CD4-positive, alpha-beta T cell treated with Interferon alpha-2 for 1 hour (primary cell): ENCODE measurements at regions not wholly inside any gene's neighbourhood (a gene's known extent, or its start where the extent isn't known, plus 50 kb on each side); places are given as distances from the start of the nearest gene placed in this dataset.
"Not testable (repeated sequence)": the region's sequence is repeated elsewhere in the genome, so short reads cannot be mapped to it uniquely, and the experiment has no call there.

ENCODE experiments used
- DNase-seq, 2 donors: peaks; one replicate each; pipeline ENCODE4 v3.0.0-alpha.2; 2020 to 2022

DNA sequence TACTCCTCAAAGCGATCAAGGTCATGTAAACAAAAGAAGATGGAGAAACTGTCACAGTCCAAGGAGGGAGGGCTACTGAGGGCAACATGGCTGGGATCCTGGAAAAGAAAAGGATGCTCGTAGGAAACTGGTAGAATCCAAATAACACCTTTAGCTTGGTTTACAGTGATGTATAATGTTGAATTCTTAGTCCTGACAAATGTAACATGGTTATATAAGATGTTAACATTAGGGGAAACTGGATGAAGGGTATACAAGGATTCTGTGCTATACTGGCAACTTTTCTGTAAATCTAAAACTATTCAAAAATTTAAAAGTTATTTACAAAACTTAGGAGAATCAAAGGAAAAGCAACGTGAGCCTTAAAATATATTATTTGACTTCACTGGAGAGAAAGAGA lies 257.0 kb downstream of the TTC32 start:
- DNase-seq, result no peak

DNA sequence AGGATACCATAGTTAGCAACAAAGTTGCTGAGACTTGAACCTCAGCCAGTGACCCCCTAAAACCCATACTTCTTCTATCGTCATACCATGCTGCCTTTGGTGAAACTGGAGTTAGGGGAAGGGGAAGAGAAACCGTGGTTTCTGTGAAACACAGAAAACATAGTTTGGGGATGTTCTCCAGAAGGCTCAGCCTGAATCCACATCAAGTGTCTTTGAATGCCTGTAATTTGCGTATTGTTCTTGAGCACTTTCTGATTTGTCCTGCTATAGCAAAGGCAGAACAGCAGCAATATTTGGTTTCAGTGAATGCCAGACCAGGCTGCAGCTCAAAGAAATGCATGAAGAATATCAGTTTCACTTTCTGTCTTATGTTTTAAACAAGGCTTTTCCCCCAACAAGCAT lies 258.7 kb downstream of the TTC32 start:
- no peak for DNase-seq

DNA sequence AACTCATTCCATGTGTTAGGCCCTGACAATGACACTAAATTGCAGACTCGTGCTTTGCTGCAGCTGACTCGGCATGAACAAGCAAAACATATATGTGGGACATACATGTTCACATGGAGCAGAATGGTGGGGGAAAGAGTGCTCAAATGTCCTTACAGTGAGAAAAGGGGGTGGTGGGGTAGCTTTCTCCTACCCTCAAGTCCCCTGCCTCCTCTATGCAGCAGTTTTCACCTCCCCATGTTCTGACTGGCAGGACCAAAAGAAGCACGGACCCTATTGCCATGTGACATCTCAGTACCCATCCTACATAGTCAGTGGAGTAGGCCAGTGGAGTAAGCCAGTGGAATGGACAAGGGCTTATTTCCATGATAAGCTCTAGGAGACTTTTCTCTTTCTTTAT lies 259.3 kb downstream of the TTC32 start:
- no peak for DNase-seq

DNA sequence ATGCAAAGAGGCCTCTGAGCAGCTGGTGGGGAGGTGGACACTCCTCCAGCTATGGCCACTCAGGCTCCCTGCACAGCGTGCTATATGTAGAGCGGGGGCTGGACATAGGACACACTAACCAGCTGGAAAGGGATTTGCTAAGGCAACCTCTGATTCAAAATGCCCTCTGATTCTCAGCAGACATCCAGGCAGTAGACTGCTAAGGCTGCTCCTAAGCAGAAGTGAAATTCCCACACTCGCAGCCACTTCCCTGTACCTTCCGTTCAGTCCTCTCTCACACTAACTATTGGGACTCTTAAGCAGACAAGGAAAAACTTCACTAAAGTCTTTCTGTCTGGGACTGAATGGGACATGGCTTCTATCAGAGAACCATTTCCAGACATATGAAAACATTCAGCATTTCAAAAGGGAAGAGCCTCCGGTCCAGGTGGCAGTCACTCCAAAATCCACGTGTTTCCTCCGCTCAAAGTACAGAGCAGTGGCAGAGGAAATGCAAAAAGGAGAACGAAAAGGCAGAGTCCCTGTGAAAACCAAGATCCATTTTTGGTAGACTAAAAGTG lies 265.8 kb downstream of the TTC32 start:
- DNase-seq, result no peak

DNA sequence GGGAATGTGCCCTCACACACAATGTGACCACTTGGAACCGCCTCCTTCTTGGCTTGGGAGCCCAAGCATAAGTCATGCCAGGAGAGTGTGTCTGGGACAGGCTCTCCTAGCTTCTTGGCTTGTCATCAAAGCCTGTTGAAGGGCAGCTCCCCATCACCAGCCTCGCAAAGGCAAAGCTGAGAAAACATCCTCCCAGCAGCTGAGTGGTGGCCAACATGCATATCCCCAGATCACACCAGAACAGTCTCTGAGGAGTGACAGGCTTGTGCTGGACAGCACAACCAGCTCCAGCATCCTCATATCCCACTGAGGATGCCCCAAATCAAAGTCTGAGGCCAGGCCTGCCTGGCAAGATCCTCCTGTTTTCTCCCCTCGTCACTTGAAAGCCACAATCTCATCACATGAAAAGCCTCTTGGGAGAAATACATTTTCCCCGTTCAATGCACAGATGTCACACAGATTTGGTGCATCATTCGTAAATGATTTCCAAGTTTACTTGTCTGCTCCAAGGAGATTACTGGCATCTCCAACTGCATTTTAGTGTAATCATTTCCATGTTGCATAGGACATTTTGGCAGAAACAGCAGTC lies 269.3 kb downstream of the TTC32 start:
- DNase-seq, result no peak

DNA sequence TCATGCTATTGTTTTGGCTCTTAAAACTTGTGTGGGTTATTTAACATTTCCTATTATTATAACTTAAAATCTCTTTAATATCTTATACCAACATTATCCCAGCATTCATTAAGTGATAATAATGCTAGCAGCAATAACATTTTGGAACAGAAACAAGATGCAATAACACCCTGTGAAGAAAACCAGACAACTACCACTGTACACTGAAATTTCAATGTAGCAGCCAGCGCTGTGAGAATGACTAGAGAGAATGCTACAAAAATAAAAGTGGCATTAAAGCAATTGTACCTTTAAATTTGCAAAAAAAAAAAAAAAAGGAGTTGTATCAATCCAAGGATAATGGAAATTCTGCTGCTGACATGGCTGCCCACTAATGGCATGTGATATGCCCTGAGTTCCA lies 269.9 kb downstream of the TTC32 start:
- DNase-seq, result no peak

DNA sequence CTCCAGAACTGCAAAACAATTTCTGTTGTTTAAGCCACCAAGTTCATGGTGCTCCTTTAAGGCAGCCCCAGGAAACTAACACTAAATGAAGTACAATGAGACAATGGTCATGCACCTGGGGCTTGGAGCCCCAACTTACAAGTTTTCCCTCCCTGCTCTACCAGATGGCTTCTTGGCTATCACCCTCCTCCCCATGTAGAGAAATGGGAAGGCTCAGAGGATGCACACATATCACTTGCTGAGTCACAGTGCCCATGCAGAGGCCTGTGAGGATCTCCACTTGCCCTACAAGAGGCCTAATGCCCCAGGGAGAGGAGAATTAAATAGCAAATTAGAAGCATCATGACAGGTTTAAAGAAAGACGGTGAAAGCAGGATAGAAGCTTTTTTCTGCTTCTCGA lies 270.9 kb downstream of the TTC32 start:
- DNase-seq, result no peak

DNA sequence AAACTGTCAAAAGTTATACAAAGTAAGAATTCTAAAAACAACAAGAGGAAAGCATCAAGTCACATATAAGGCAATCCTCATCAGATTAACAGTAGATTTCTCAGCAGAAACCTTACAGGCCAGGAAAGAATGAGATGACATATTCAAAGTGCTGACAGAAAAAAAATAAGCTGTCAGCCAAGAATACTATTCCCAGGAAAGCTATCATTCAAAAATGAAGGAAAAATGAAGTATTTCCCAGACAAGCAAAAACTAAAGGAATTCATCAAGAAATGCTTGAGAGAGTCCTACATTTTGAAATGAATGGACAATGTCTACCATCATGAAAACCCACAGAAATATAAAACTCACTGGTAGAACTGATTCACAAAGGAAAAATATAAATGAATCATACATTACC lies 268.9 kb upstream of the OSR1 start:
- DNase-seq, result no peak

DNA sequence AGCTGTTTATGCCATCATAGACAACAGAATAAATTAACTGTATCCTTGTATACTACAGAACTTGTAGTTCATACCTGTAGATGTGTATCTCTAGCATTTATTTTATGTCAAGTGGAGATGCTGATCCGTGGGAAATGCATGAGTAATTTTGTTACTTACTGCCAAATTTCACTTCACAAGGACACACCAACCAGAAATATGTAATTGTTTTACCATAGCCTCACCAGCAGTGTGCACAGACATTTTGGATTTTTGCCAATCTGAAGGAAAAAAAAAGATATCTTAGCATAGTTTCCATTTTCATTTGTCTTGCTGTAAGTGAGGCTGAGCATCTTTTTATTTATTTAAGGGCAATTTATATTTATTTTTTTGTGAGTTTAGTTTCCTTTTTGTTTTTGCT lies 265.1 kb upstream of the OSR1 start:
- DNase-seq, result no peak

DNA sequence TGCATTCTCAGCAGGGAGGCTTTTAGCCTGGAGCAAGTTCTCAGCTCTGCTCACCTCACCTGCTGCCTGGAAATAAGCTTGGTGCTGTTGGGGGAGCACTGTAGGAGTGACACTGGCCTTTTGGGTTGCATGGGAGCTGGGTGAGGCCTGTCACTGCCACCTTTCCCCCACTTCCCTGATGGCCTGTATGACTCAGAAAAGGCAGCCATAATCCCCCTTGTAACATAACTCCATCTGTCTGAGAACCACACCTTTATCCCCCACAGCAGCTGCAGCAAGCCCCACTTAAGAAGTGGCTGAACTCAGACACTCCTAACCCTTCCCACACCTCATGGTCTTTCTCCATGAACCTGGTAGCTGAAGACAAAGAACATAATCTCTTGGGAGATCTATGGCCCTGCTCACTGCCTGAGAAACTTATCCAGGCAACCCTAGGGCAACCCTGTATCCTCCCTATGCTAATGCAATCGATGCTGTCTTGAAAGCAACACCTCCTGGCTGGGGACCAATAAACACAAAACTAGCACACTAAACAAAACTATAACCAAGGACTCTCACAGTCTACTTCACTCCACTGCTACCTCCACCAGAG lies 258.9 kb upstream of the OSR1 start:
- no peak for DNase-seq

DNA sequence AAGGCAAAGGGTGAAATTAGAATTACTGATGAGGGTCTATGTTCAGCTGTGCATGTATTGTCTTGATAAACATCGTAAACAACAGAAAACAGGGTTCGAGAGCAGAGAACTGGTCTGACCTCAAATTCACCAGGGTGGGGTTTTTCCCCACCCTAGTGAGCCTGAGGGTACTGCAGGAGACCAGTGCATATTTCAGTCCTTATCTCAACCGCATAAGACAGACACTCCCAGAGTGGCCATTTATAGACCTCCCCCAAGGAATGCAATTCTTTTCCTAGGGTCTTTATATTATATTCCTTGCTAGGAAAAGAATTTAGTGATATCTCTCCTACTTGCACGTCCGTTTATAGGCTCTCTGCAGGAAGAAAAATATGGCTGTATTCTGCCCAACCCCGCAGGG lies 257.0 kb upstream of the OSR1 start:
- not testable (repeated sequence) for DNase-seq

DNA sequence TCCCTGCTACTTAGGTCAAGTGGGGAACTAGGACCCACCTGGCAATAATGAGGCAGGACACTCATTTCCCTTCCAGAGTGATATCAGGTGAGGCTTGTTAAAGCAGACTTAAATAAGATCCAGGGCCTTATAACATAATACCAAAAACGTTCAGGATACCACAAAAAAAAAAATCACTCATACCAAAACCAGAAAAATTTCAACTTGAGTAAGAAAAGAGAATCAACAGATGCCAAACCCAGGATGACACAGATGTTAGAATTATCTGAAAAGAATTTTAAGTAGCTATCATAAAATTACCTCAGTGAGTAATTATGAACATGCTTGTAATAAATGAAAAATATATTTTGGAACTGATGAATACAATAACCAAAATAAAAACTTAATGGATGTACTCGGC lies 255.6 kb upstream of the OSR1 start:
- no peak for DNase-seq

DNA sequence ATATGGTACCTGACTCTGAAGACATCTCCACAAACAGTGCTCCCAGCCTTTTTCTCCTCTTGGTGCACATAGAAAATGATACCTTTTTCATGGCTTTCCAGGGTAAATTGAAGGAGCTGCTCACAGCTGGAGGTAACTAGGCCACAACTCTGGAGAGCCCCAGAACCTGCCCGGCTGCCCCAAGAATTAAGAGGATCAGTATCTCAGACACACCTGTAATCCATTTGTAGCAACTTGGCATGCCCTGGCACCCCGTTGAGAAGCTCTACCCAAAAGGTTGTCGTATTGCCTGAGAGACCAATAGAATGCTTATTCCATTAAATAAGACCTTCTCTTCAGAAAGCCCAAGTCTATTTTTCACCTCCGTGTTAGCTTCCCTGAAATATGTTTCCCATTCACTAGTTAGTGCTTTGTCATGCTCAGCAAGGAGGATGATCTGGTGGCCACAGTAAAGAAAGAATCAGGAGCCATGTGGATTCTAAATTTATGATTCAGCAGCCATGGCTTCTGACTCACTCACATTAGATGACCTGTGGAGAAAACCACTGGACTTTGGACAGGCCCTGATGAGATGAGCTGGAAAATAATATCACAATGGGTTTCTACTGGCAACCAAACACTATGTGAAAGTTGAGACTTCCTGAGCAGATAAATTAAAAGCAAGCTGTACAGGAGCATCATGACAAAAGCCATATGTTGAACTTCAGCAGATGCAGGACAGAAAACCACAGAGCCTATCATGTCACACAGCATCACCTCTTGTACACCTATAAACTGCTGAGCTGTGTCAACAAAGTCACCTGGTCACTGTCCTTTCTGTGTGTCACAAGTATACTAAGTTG lies 253.3 kb upstream of the OSR1 start:
- DNase-seq, result no peak

DNA sequence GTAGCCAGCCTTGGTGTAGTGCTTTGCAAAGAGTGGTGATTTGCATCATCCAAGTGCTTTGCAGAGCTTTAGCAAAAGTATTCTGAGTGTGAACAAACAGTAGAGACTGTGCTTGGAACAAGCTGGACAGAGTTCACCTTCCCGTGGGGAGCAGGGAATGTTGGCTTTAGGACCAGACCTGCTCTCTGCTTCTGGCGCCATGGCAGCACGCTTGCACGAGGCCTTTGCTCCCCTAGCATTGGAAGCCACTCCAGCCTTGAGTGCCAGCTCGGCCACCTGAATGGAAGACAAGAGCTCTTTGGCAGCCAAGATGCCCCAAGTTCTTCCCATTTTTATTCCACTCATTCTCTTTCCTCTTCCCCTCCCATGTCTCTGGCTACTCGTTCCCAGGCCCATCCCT lies 250.8 kb upstream of the OSR1 start:
- DNase-seq, result no peak

DNA sequence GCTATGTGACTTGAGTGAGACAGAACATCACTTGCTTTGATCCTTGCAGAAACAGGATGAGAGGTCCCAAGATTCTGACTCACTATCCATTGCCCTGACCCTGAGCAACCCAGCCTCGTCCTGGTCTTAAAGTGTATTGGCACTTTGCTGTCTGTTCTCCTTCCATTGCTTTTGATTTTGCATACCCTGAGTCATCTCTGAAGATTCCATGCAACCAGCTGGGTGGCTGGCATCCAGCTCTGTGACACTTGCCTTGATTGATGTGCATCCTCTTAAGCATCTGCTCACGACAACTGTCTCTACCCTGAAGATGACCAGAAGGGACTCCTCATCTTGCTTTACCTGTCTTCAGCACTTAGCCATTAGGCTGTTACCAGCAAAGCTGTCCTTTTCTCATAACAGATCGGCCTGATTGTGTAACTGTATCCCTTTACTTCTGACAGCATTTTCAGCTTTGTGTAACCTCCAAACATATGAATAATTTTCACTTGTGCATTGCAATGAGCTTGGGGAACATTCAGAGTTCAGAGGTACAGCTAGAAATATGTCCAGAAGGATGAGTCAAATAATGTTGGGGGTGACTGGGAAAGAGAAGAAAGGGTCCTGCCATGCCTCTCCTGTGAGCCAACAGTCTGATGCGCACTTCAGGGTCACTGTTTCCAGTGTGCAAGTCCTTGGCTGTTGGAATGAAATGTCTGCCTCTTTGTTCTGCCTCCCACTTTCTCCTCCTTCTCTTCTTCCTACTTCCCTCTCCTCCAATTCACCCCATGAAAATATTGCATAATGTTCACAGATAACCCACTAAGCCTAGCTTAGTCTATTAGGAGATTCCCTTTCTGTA lies 249.7 kb upstream of the OSR1 start:
- no peak for DNase-seq

DNA sequence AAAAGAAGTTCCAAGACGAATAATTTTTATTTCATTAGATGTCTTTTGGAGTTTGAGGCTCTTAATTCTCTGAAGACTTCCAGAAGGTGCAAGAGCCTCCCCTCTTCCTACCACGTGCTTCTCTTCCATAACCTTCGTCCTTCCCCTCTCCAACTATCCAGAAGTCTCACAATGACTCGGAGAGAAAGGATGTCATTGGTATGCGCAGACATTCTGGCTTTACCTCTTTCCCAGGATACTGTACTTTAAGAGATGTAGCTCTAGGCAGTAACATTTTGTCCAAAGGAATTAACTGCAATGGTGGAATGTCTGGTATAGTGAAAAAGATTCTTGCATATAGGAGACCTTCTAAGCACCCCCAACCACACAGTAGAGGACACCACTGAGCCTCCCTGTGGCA lies 249.0 kb upstream of the OSR1 start:
- DNase-seq, result no peak

DNA sequence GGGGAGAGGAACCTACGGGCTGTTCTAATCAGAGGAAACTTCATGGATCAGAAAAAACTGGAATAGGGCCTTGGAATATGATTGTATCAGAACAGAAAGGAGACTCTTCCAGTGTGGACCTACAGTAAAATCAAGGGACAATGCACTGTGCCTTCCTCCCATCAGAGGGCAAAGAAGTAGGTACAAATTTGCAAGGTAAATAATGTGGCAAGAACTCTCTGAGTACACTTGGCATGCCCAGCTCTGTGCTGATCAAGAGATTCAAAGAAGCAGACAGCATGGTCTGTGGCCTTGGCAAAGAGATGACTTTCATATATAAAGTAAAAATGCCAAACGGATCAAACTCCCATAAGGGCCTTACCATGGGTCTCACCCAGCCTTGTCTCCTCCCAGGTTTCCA lies 242.6 kb upstream of the OSR1 start:
- DNase-seq, result no peak

DNA sequence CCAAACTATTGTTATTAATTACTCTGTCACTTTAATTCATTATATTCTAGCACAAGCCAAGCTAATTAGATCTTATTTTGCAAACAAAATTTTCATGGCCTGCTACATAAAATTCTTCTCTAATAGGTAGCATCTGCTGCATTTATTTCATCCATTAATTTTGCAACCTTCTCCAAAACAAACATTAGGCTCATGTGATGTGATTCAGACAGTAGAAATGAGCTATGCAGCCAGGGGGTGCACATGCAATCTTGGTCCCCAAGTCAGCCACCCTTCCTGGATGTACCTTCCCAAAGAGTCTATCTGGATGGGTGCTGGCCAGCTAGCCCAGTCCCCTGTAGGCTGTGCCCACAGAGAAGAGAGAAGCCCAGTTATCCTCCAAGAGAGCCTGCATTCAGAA lies 242.1 kb upstream of the OSR1 start:
- no peak for DNase-seq

DNA sequence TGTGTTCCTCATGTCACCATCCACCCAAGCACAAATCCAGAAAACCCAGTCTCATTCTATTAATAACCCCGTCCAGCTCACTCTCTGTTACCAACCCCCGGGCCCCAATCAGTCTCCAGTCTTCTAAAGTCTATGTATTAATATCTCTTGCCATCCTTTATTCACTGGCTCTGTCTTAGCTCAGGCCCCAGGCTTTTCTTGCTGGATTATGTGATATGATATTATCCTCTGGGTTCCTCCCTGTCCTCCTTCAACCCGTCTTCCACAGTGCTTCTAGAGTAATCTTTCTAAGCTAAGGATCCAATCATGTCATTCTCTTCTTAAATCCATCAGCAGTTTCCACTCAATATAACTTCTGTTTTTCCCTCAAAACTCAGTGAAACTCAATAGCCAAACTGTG lies 240.5 kb upstream of the OSR1 start:
- DNase-seq, result no peak

DNA sequence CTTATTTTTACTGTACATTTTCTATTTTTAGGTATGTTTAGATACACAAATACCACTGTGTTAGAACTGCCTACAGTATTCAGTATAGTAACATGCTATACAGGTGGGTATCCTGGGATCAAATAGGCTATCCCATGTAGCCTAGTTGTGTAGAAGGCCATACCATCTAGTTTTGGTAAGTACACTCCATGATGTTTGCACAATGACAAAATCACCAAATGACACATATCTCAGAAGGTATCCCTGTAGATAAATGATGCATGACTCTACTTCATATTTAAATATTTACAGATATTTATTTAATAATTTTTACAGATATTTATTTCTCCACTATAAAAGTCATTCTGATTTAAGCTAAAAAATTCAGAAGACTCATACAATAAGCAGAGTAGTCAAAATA lies 233.8 kb upstream of the OSR1 start:
- no peak for DNase-seq

DNA sequence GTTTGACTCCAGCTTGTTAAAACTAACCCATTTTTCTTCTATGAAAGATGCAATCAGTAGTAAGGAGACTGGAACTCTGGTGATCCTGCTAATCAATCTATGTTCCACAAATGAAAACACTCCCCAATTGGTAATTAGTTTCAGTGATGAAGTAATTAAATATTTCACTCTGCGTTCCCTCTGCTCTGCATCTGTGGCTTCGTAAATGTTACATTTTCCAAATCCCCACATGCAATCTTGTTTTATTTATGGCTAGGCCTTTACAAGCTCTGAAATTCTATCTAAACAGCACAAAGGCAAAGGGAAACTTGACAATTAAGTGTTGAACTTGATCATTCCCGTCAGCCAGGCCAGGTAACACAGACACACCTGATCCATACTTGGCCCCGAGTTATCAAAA lies 231.4 kb upstream of the OSR1 start:
- DNase-seq, result no peak

DNA sequence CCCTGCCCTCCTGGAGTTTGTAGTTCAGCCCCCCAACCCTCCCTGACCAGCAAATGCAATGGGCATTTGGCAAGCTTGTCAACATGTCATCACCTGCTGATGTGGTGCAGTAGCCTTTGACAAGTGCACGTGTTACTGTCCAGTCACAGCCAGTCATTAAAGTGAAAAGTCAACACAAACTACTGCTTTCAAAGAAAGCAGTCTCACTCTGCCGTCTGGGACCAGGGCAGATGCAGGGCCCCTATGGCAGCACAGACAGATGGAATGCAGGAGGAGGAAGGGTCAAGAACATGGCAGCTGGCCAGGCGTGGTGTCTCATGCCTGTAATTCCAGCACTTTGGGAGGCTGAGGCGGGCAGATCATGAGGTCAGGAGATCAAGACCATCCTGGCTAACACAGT lies 222.4 kb upstream of the OSR1 start:
- no peak for DNase-seq

DNA sequence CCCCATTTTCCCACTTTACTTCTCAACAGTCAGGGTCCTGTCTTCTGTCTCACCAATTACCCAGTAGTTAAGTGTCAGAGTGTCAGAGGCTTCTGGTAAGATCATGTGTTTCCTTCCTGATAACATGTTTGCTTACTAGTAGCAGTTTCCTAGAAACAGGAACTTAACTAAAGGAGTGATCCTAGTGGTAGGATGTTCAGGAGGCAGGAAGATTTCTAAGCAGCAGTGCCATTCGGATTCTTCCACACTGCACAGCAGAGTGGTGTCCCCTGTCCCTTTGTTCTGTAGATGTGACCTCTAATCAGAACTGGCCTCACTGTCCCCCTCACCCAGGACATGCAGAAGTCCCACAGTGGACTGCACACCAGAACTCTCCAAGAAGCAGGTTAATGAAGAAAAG lies 221.8 kb upstream of the OSR1 start:
- no peak for DNase-seq
